GM23248 (cell line): ENCODE measurements at regions not wholly inside any gene's neighbourhood (a gene's known extent, or its start where the extent isn't known, plus 50 kb on each side); places are given as distances from the start of the nearest gene placed in this dataset.

Source experiments
- EZH2 ChIP-seq: fragments of 200-600 bp; sonication (generic); IDR thresholded peaks from 2 replicates; pipeline ENCODE4 v1.6.1; 2018; ENCODE audit warnings: antibody characterized with exemption, mild to moderate bottlenecking; ENCODE audit not compliant: insufficient read depth, poor library complexity, severe bottlenecking
- EZH2phosphoT487 ChIP-seq: fragments of 200-600 bp; sonication (generic); IDR thresholded peaks from 2 replicates; pipeline ENCODE4 v1.6.1; 2018; ENCODE audit warnings: antibody characterized with exemption, moderate library complexity, mild to moderate bottlenecking, low read depth; ENCODE audit not compliant: insufficient read depth

DNA sequence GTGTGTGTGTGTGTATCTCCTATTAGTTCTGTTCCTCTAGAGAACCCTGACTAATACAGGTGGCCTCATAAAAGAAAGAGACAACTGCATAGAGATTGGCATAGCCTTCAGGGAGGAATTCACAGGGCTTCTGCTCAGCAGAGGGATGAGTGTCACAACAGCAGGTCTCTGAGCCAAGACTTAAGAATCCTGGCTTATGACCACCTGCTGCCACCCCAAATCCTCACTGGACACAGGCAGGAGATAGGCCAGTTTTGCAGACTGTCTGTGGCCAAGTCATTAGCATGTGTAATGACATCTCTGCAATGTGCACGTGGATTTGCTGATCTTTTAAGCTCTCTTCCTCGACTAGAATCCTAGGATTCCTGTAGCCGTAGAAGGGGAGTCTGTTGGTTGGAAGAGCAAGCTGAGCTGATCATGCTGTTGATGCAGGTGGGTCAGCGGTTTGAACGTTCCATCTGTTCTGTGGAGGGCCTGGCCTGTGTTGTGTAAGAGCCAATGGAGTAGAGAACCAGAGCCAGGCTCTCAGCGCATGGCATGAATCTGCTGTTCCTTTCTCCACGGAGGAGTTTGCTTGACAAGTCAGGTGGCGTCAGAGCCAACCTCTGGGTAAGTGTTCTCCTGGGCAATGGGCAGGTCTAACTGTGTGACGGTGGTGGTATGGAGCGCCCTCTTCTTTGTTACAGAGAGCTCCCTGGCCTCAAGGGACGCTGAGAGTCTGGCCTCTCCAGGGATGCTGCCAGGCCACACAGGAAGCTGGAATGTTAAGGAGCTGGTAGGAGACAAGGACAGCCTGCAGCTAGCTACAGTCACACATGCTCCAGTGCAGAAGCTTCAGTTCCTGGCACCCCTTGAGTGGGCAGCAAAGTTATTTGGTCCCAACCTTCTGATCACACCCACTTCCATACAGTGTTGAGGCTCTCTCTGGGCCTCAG, 503.1 kb downstream of the FOXO1 start:
- TF ChIP-seq EZH2 (no peak), EZH2phosphoT487 (no peak)
